Liver (tissue), 8 donors: ENCODE measurements at regions not wholly inside any gene's neighbourhood (a gene's known extent, or its start where the extent isn't known, plus 50 kb on each side); places are given as distances from the start of the nearest gene placed in this dataset.

ENCODE experiments used
- DNase-seq: peaks from one replicate; pipeline ENCODE4 v3.0.0-alpha.2; 2017; ENCODE audit warnings: low spot score
- H3K27ac ChIP-seq, 2 donors: one replicate each; pipeline ENCODE4 v1.7.0; 2013; ENCODE audit warnings: inconsistent platforms in 2 of 2, low read length in 2 of 2, control low read depth in 1 of 2, low read depth in 1 of 2, mild to moderate bottlenecking in 1 of 2
- H3K27me3 ChIP-seq, 4 donors: one replicate each; pipeline versions ENCODE4 v1.6.1 to v1.7.0; 2013; ENCODE audit warnings: low read length in 3 of 4, inconsistent platforms in 1 of 4, mild to moderate bottlenecking in 1 of 4, moderate library complexity in 1 of 4; ENCODE audit not compliant: control insufficient read depth in 4 of 4, insufficient read depth in 4 of 4
- H3K36me3 ChIP-seq, 4 donors: one replicate each; pipeline versions ENCODE4 v1.6.1 to v1.7.0; 2013; ENCODE audit warnings: low read length in 3 of 4, mild to moderate bottlenecking in 3 of 4, low read depth in 1 of 4, moderate library complexity in 1 of 4; ENCODE audit not compliant: control insufficient read depth in 4 of 4, insufficient read depth in 3 of 4
- H3K4me1 ChIP-seq, 4 donors: one replicate each; pipeline versions ENCODE4 v1.6.1 to v1.7.0; 2013; ENCODE audit warnings: low read length in 3 of 4, mild to moderate bottlenecking in 3 of 4, moderate library complexity in 1 of 4; ENCODE audit not compliant: control insufficient read depth in 4 of 4, insufficient read depth in 4 of 4
- H3K4me3 ChIP-seq, 3 donors: one replicate each; pipeline versions ENCODE4 v1.6.1 to v1.7.0; 2013; ENCODE audit warnings: low read length in 3 of 3, control low read depth in 1 of 3, low read depth in 1 of 3, mild to moderate bottlenecking in 1 of 3
- H3K9ac ChIP-seq, 2 donors: one replicate each; pipeline ENCODE4 v1.7.0; 2013; ENCODE audit warnings: low read length in 2 of 2, mild to moderate bottlenecking in 2 of 2, moderate library complexity in 2 of 2, control low read depth in 1 of 2, low read depth in 1 of 2
- H3K9me3 ChIP-seq, 4 donors: one replicate each; pipeline versions ENCODE4 v1.6.1 to v1.7.0; 2013; ENCODE audit warnings: low read length in 3 of 4; ENCODE audit not compliant: control insufficient read depth in 4 of 4
- ATF3 ChIP-seq: IDR thresholded peaks from 2 replicates; pipeline ENCODE4 v1.6.1; 2016; ENCODE audit warnings: antibody characterized with exemption
- CTCF ChIP-seq: fragments of 150-350 bp; IDR thresholded peaks from 2 replicates; pipeline ENCODE4 v1.5.1; 2017; ENCODE audit warnings: improper control_type of control experiment, low read depth, low read length; ENCODE audit not compliant: missing input control
- EGR1 ChIP-seq, 2 donors: IDR thresholded peaks; 2 replicates each; pipeline ENCODE4 v1.6.1; 2016 to 2018; ENCODE audit warnings: antibody characterized with exemption in 2 of 2, low read depth in 2 of 2
- FOXA1 ChIP-seq: IDR thresholded peaks from 2 replicates; pipeline ENCODE4 v1.6.1; 2016; ENCODE audit warnings: antibody characterized with exemption
- FOXA2 ChIP-seq: IDR thresholded peaks from 2 replicates; pipeline ENCODE4 v1.6.1; 2016; ENCODE audit warnings: antibody characterized with exemption
- GABPA ChIP-seq, 2 donors: IDR thresholded peaks in 1 of 2; conservative IDR thresholded peaks in 1 of 2; 2 replicates each; pipeline ENCODE4 v1.6.1; 2016; ENCODE audit warnings: antibody characterized with exemption in 2 of 2, mild to moderate bottlenecking in 1 of 2, moderate library complexity in 1 of 2
- HNF4A ChIP-seq, 2 donors: conservative IDR thresholded peaks; 2 replicates each; pipeline ENCODE4 v1.6.1; 2016; ENCODE audit warnings: antibody characterized with exemption in 2 of 2, mild to moderate bottlenecking in 2 of 2
- HNF4G ChIP-seq: IDR thresholded peaks from 2 replicates; pipeline ENCODE4 v1.6.1; 2016; ENCODE audit warnings: antibody characterized with exemption
- JUND ChIP-seq, 2 donors: IDR thresholded peaks; 2 replicates each; pipeline ENCODE4 v1.6.1; 2016; ENCODE audit warnings: antibody characterized with exemption in 2 of 2
- MAX ChIP-seq: IDR thresholded peaks from 2 replicates; pipeline ENCODE4 v1.6.1; 2016; ENCODE audit warnings: antibody characterized with exemption
- RAD21 ChIP-seq, 2 donors: IDR thresholded peaks; 2 replicates each; pipeline ENCODE4 v1.6.1; 2016; ENCODE audit warnings: antibody characterized with exemption in 2 of 2, mild to moderate bottlenecking in 2 of 2
- REST ChIP-seq: IDR thresholded peaks from 2 replicates; pipeline ENCODE4 v1.6.1; 2016; ENCODE audit warnings: antibody characterized with exemption, mild to moderate bottlenecking
- RXRA ChIP-seq, 2 donors: IDR thresholded peaks; 2 replicates each; pipeline ENCODE4 v1.6.1; 2017 to 2018; ENCODE audit warnings: antibody characterized with exemption in 2 of 2, mild to moderate bottlenecking in 1 of 2
- SP1 ChIP-seq: IDR thresholded peaks from 2 replicates; pipeline ENCODE4 v1.6.1; 2018; ENCODE audit warnings: antibody characterized with exemption, mild to moderate bottlenecking
- TAF1 ChIP-seq: conservative IDR thresholded peaks from 2 replicates; pipeline ENCODE4 v1.6.1; 2016; ENCODE audit warnings: antibody characterized with exemption, mild to moderate bottlenecking
- YY1 ChIP-seq: IDR thresholded peaks from 2 replicates; pipeline ENCODE4 v1.6.1; 2016; ENCODE audit warnings: antibody characterized with exemption, mild to moderate bottlenecking
- WGBS: extraction: QIAGEN DNeasy Blood & Tissue Kit; methylation state at CpG from one replicate; pipeline ENCODE4 v1.1.7; 2013; 5-methylcytosine and 5-hydroxymethylcytosine counted together
- donor health status: healthy.
- donor health status: healthy.
- donor health status: healthy.
- donor health status: healthy.
- donor health status: healthy.

- no peak overlapping the region for H3K4me3 ChIP-seq
- WGBS, result 94% methylated on average over 3 of the region's 3 CpGs
- no peak for TF ChIP-seq RAD21 (IDR thresholded peaks at IDR 0.05)
- TF ChIP-seq YY1, result no peak
- TF ChIP-seq EGR1 (IDR thresholded peaks at IDR 0.05; ENCODE audit: low read depth in 2 of 2), result no peak
- TF ChIP-seq TAF1, result no peak
- no peak for TF ChIP-seq FOXA2
- no peak for TF ChIP-seq REST
- TF ChIP-seq SP1, result no peak
- no peak for TF ChIP-seq CTCF
- H3K27ac ChIP-seq, result no peak overlapping the region
- peaks cover 0 to 2% (median 0%) of the 10 kb centered on the region in 4 donors for H3K9me3 ChIP-seq
- H3K27me3 ChIP-seq, result no peaks in the 10 kb centered on the region
- no peaks in the 10 kb centered on the region for H3K36me3 ChIP-seq
- no peak overlapping the region for H3K9ac ChIP-seq
- DNase-seq, result no peak
- H3K4me1 ChIP-seq, result no peaks in the 10 kb centered on the region
Measured at GRCh38 chr10:30756896-30757295, 127.3 kb upstream of the LYZL2 start.

GRCh38 chr10:30756151-30756550 lies 126.6 kb upstream of the LYZL2 start:
- Histone ChIP-seq H3K27me3 (no peaks in the 10 kb centered on the region), H3K27ac (no peak overlapping the region), H3K4me3 (no peak overlapping the region), H3K36me3 (no peaks in the 10 kb centered on the region), H3K9me3 (peaks cover 0 to under 1% (median 0%) of the 10 kb centered on the region in 4 donors), H3K4me1 (no peaks in the 10 kb centered on the region), H3K9ac (no peak overlapping the region)
- 91% methylated on average over 2 of the region's 2 CpGs for WGBS
- TF ChIP-seq HNF4A (conservative IDR thresholded peaks at IDR 0.05), result no peak
- TF ChIP-seq TAF1, result no peak
- TF ChIP-seq RAD21 (IDR thresholded peaks at IDR 0.05), result no peak
- no peak for TF ChIP-seq GABPA (IDR thresholded peaks at IDR 0.05 in 1 of 2, conservative IDR thresholded peaks at IDR 0.05 in 1 of 2)
- TF ChIP-seq SP1, result no peak
- no peak for TF ChIP-seq EGR1 (IDR thresholded peaks at IDR 0.05; ENCODE audit: low read depth in 2 of 2)
- no peak for TF ChIP-seq RXRA (IDR thresholded peaks at IDR 0.05)
- TF ChIP-seq CTCF, result no peak
- no peak for TF ChIP-seq MAX
- no peak for TF ChIP-seq REST
- TF ChIP-seq ATF3, result no peak
- TF ChIP-seq JUND (IDR thresholded peaks at IDR 0.05), result no peak
- TF ChIP-seq HNF4G, result no peak
- TF ChIP-seq FOXA1, result no peak
- DNase-seq, result no peak
